Keratinocyte (primary cell): ENCODE measurements at regions not wholly inside any gene's neighbourhood (a gene's known extent, or its start where the extent isn't known, plus 50 kb on each side); places are given as distances from the start of the nearest gene placed in this dataset.
A peak's percentile ranks its signal among the peaks of the same experiment; 100 is the strongest.

Source experiments
- EZH2 ChIP-seq: IDR thresholded peaks from one replicate; pipeline ENCODE4 v1.6.1; 2012; ENCODE audit warnings: inconsistent platforms, mild to moderate bottlenecking, low read length, moderate library complexity
- TF ChIP-seq, protein P1 (sequence below), 3 experiments: IDR thresholded peaks in 1 of 3; conservative IDR thresholded peaks in 1 of 3; optimal IDR thresholded peaks in 1 of 3; 2 replicates in 2 of 3; 3 replicates in 1 of 3; pipeline versions ENCODE3 to v1.5.1; 2011; ENCODE audit warnings: low read length in 3 of 3, mild to moderate bottlenecking in 3 of 3, moderate library complexity in 2 of 3, control low read depth in 1 of 3, inconsistent platforms in 1 of 3; ENCODE audit not compliant: insufficient read depth in 2 of 3; ENCODE audit errors: extremely low read depth in 1 of 3

- TF ChIP-seq, protein P1, sequence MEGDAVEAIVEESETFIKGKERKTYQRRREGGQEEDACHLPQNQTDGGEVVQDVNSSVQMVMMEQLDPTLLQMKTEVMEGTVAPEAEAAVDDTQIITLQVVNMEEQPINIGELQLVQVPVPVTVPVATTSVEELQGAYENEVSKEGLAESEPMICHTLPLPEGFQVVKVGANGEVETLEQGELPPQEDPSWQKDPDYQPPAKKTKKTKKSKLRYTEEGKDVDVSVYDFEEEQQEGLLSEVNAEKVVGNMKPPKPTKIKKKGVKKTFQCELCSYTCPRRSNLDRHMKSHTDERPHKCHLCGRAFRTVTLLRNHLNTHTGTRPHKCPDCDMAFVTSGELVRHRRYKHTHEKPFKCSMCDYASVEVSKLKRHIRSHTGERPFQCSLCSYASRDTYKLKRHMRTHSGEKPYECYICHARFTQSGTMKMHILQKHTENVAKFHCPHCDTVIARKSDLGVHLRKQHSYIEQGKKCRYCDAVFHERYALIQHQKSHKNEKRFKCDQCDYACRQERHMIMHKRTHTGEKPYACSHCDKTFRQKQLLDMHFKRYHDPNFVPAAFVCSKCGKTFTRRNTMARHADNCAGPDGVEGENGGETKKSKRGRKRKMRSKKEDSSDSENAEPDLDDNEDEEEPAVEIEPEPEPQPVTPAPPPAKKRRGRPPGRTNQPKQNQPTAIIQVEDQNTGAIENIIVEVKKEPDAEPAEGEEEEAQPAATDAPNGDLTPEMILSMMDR (optimal IDR thresholded peaks at IDR 0.05 in 1 of 3, IDR thresholded peaks at IDR 0.05 in 1 of 3, conservative IDR thresholded peaks at IDR 0.05 in 1 of 3; ENCODE audit: extremely low read depth in 1 of 3, insufficient read depth in 2 of 3, low read length in 3 of 3): peak in 1 of 3 experiments; percentile 33
- no peak for TF ChIP-seq EZH2
These were observed 423.2 kb downstream of the PREX1 start for GRCh38 chr20:48404598-48404997.
